Lung (tissue), 11 donors: ENCODE measurements at regions not wholly inside any gene's neighbourhood (a gene's known extent, or its start where the extent isn't known, plus 50 kb on each side); places are given as distances from the start of the nearest gene placed in this dataset.

ENCODE experiments used
- ATAC-seq: fragments of 200-7000 bp; cut with Tn5 transposase; one replicate; pipeline ENCODE4 v1.9.1; 2020; ENCODE audit warnings: moderate number of reproducible peaks; ENCODE audit not compliant: insufficient read depth, low FRiP score
- DNase-seq, 3 donors: peaks; one replicate each; pipeline ENCODE4 v3.0.0-alpha.2; 2013 to 2017
- H3K27ac ChIP-seq, 2 donors: one replicate each; pipeline ENCODE4 v1.5.1; 2013; ENCODE audit warnings: mild to moderate bottlenecking in 2 of 2, moderate library complexity in 2 of 2, control low read depth in 1 of 2, inconsistent platforms in 1 of 2, low read depth in 1 of 2, low read length in 1 of 2
- H3K27me3 ChIP-seq, 3 donors: one replicate each; pipeline ENCODE4 v1.5.1; 2013; ENCODE audit warnings: low read length in 2 of 3; ENCODE audit not compliant: control insufficient read depth in 3 of 3, insufficient read depth in 3 of 3
- H3K36me3 ChIP-seq, 4 donors: one replicate each; pipeline ENCODE4 v1.5.1; 2013; ENCODE audit warnings: low read length in 4 of 4, mild to moderate bottlenecking in 1 of 4, moderate library complexity in 1 of 4; ENCODE audit not compliant: control insufficient read depth in 4 of 4, insufficient read depth in 4 of 4
- H3K4me1 ChIP-seq, 5 donors: one replicate each; pipeline ENCODE4 v1.5.1; 2013; ENCODE audit warnings: low read length in 5 of 5, mild to moderate bottlenecking in 2 of 5, moderate library complexity in 1 of 5; ENCODE audit not compliant: control insufficient read depth in 5 of 5, insufficient read depth in 5 of 5
- H3K4me3 ChIP-seq: one replicate; pipeline ENCODE4 v1.5.1; 2013; ENCODE audit warnings: mild to moderate bottlenecking, control low read depth, moderate library complexity
- H3K9ac ChIP-seq, 2 donors: one replicate each; pipeline ENCODE4 v1.5.1; 2013; ENCODE audit warnings: low read length in 2 of 2, control low read depth in 1 of 2; ENCODE audit not compliant: insufficient read depth in 1 of 2
- H3K9me3 ChIP-seq, 4 donors: one replicate each; pipeline ENCODE4 v1.5.1; 2013; ENCODE audit warnings: low read length in 3 of 4, mild to moderate bottlenecking in 1 of 4, moderate library complexity in 1 of 4; ENCODE audit not compliant: control insufficient read depth in 4 of 4, insufficient read depth in 3 of 4
- CTCF ChIP-seq: IDR thresholded peaks from 2 replicates; pipeline ENCODE4 v1.5.1; 2012; ENCODE audit warnings: mild to moderate bottlenecking; ENCODE audit errors: control extremely low read depth, extremely low read depth
- WGBS, 2 donors: extraction: QIAGEN DNeasy Blood & Tissue Kit; methylation state at CpG; one replicate each; pipeline ENCODE4 v1.1.7; 2013; 5-methylcytosine and 5-hydroxymethylcytosine counted together
- donor health status: control.
- donor health status: control.
- donor health status: Bipolar disorder and iron deficiency.
- donor health status: healthy.
- donor health status: DM: yes; HTN: yes; CAD: no.

- H3K4me3 ChIP-seq: no peak overlapping the region
- DNase-seq (peak; percentile 42 to 79 (median 58)), ATAC-seq (no peak)
- H3K9me3 ChIP-seq: no peaks in the 10 kb centered on the region
- 72 to 85% methylated on average over 18 of the region's 18 CpGs for WGBS, 2 donors
- no peaks in the 10 kb centered on the region for H3K36me3 ChIP-seq
- no peak overlapping the region for H3K27ac ChIP-seq
- no peak for TF ChIP-seq CTCF
- H3K27me3 ChIP-seq: no peaks in the 10 kb centered on the region
- H3K9ac ChIP-seq: no peak overlapping the region
- H3K4me1 ChIP-seq: peaks cover 0 to 20% (median 0%) of the 10 kb centered on the region in 5 donors
Observed at GRCh38 chr14:54343272-54344121, 53.3 kb upstream of the CDKN3 start.

- no peak for TF ChIP-seq CTCF
- no peaks in the 10 kb centered on the region for H3K9me3 ChIP-seq
Observed at GRCh38 chr14:54344445-54344844, 52.4 kb upstream of the CDKN3 start.

GRCh38 chr14:54346257-54346656, 50.5 kb upstream of the CDKN3 start:
- Histone ChIP-seq H3K4me1 (peaks cover 0 to 25% (median 8%) of the 10 kb centered on the region in 5 donors), H3K4me3 (no peak overlapping the region), H3K36me3 (no peaks in the 10 kb centered on the region), H3K27me3 (no peaks in the 10 kb centered on the region), H3K9ac (no peak overlapping the region), H3K9me3 (no peaks in the 10 kb centered on the region), H3K27ac (no peak overlapping the region)
- ATAC-seq (no peak), DNase-seq (no peak)
- no peak for TF ChIP-seq CTCF
- 82 to 92% methylated on average over 5 of the region's 5 CpGs for WGBS, 2 donors

More at GRCh38 chr14:54344445-54344844, 52.4 kb upstream of the CDKN3 start:
- peaks cover 0 to 23% (median 3%) of the 10 kb centered on the region in 5 donors for H3K4me1 ChIP-seq
- 52 to 71% methylated on average over 6 of the region's 6 CpGs for WGBS, 2 donors
- H3K9ac ChIP-seq: peak overlapping the region in 1 of 2 donors; percentile 0
- ATAC-seq (no peak), DNase-seq (peak in 1 of 3 donors; percentile 42)
- no peaks in the 10 kb centered on the region for H3K27me3 ChIP-seq
- no peak overlapping the region for H3K4me3 ChIP-seq
- H3K27ac ChIP-seq: no peak overlapping the region
- H3K36me3 ChIP-seq: no peaks in the 10 kb centered on the region
